HG02885 (cell line): ENCODE measurements at regions not wholly inside any gene's neighbourhood (a gene's known extent, or its start where the extent isn't known, plus 50 kb on each side); places are given as distances from the start of the nearest gene placed in this dataset.
A peak's percentile ranks its signal among the peaks of the same experiment; 100 is the strongest.
"Not testable (repeated sequence)": the region's sequence is repeated elsewhere in the genome, so short reads cannot be mapped to it uniquely, and the experiment has no call there.

Source experiments
- ATAC-seq: cut with Tn5 transposase; IDR thresholded peaks from one replicate; pipeline ENCODE4 v1.9.1; 2021; ENCODE audit warnings: mild to moderate bottlenecking; ENCODE audit not compliant: unreplicated experiment, poor library complexity

GRCh38 chr13:61358599-61358998, 57.0 kb downstream of the PCDH20 start:
- ATAC-seq, result no peak

DNA sequence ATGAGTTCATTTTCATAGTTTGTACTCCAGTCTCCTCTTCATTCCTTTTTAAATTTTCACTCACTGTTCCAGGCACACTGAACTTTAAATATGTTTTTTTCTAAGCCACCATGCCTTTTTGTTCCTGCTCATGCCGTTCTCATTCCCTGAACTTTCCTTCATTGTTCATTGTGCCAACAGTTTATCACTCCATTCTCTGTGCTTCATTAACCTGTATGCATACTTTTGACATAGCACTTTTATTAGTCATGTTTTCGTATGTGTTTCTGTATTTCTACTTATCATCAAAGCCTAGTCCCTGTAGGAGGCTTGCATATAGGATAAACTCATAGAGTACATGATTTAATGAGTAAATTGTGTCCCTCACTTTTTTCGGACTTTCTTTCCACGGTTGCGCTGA, 65.3 kb downstream of the PCDH20 start:
- no peak for ATAC-seq

- ATAC-seq, result no peak
Measured at GRCh38 chr13:61339054-61339621, 76.5 kb downstream of the PCDH20 start.

GRCh38 chr13:61316647-61317046, 99.0 kb downstream of the PCDH20 start:
- no peak for ATAC-seq

DNA sequence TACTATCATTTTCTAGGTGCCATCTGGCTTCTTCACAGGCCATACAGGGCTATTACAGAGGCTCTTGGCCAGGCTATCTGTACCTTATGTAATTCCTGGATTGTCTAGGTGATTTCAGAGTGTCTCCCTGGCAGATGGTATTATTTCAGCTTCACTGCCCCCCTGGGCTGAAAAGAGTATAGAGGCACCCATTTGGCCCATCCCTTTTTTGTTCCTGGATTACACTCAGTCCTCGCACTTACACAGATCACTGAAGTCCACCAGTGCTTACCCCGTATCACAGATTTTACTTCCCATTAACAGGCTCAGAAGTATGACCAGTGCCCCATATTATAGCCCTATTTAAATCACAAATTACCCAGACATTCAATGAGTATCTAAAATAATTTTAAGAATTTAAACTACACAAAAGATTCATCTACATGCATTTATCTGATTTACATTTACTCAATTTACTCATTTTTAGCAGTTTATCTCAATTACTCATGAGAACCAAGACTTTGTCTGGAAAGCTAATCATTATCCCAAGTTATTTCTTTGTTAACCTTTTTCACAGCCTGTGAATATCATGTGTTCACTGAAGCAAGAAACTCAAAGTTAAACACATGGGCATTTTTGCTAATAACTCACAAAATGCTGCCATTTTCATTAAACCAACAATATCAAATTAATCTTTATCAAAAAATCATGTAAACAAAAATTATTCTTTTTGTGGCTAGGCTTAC, 121.0 kb downstream of the PCDH20 start:
- ATAC-seq, result no peak

- no peak for ATAC-seq
Measured at GRCh38 chr13:61286148-61286745, 129.4 kb downstream of the PCDH20 start.

DNA sequence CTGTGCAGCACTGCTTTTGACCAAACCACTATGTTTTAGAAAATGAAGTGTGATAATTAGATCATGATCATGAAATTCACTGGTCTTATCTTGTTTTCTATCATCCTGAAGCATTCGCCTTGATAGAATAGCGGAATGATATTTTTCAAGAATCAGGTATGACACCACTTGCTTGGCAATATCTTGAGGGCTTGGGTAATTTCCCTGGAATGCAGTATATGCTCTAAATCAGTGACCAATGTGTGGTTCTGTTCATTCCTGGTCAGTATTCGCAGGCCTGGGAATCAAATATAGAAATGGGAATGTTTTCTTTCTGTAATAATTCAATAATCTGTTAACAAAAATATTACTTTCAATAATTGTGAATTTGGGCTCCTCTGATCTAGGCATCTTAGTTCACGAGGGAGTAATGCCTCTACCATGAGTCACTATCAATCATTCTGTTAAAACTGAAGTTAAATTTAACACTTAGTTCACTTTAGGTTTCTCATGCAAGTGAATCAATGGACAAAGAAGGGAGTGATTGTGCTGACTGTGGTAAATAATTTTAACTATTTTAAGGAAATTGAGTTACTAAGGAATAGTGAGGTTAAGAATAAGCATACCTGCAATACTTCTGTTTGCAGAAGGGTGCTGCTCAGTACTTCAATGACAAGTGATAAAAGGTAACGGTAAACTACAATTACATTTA, 137.9 kb downstream of the PCDH20 start:
- no peak for ATAC-seq

DNA sequence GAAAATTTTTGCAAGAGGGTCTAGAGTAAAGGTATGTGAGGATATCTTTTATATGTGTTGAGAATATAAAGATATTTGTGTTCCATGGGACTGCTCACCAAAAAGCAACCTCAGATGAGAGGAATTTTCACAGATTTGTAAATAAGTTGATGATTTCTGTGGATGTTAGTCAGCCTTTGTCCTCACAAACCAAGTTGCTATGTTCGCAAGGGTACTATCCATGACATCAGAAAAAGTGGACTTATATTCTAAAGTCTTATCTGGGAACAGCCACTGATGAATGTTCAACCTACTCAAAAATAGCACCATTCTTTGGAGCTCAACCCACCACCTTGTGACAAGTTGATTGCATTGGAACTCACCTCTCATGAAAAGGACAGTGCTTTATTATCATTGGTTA, 138.6 kb downstream of the PCDH20 start:
- ATAC-seq, result no peak

DNA sequence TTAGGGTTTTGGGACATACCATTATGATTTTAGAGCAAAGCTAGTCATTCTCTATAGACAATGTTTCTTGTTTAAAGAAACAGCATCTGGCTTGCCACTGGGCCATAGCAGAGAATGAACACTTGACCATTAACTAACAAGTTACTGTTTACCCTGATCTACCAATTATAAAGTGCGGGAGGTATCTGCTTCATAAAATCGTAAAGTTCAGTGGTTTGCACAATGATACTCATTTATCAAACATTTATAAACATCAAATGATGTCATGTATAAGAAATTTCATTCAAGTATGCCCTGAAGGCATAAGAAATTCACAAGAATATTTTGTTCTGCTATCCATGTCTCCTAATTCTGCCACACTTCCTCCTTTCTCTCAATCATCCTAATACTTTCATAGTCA, 139.2 kb downstream of the PCDH20 start:
- ATAC-seq, result no peak

DNA sequence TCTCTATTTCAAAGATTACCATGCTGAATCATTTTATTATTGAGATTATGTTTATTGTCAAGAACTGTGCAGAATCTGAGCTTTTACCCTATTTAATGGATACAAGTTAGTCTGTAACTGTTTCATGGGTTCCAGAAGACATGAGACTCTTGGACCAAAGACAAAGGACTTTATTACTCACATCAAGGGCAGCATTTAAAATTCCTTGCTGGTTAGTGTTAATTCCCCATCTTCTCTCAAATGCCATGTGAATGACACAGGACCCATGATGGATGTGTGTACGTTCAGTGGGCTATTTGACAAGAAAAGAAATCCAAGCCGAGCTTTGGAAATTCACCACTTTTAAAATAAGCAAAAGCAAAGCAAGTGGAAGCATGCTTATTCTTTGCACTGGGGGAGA, 139.9 kb downstream of the PCDH20 start:
- ATAC-seq, result no peak

- no peak for ATAC-seq
Measured at GRCh38 chr13:61275251-61275650, 140.4 kb downstream of the PCDH20 start.

DNA sequence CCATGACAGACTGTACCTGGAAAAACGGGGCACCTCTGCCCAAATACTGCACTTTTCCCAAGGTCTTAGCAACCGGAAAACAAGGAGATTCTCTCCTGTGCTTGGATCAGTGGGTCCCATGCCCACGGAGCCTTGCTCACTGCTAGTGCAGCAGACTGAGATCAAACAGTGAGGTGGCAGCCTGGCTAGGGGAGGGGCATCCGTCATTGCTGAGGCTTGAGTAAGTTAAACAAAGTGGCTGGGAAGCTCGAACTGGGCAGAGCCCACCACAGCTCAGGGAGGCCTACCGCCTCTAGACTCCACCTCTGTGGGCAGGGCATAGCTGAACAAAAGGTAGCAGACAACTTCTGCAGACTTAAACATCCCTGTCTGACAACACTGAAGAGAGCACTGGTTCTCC, 148.8 kb downstream of the PCDH20 start:
- ATAC-seq, result not testable (repeated sequence)

- ATAC-seq, result no peak
Measured at GRCh38 chr13:61261746-61262472, 153.7 kb downstream of the PCDH20 start.

- no peak for ATAC-seq
Measured at GRCh38 chr13:61258185-61258584, 157.5 kb downstream of the PCDH20 start.

DNA sequence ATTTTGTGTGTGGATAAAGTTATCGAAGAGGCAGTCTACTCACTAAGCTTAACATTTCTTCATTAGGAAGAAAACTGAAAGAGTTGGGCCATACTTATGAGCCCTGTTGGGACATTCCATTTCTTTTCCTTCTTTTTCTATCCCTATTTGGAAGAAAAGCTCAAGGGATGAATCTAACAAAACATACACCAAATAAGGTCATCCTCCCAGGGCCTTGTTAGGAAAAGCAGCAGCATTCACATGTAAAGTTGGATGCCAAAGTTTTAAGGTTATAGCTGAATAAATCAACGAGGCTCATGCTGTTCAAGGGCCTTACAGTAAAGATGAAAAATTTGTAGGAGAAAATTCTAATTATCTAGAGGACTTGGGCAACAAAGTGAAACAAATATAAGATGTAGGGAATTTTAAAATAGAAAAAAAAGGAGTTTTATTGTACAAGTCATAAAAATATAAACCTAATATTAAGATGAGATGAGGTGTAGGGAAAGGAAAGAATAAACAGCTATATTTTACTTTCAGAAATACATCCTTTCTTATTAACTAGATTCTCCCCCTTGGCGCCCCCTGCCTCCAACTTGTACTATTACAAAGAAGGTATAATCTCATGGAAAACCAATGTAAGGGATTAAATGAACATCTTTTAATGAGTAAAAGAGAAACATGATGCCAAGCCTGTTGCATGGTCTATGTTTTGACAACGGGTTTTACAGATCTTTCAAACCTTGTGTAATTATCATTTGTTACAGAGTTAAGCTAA, 160.4 kb downstream of the PCDH20 start:
- ATAC-seq, result no peak

GRCh38 chr13:61253105-61253877, 162.4 kb downstream of the PCDH20 start:
- ATAC-seq, result no peak

DNA sequence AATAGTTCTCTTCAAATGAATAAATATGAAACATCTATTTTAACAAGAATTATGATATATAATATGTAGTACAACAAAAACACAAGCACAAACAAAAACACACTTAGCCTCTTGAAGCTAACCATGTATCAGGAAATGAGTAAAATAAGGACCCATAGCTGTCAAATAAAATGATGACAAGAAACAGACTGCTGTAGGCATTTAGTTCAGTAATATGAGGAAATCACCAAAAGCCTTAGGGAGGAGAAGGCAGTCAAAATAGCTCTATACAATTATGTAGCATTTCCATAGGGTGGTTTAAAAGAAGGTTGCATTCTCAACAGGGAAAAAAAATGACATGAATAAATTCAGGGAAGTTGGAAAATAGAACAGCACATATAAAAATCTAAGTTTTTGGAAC, 163.4 kb downstream of the PCDH20 start:
- no peak for ATAC-seq

GRCh38 chr13:61247149-61247936, 168.3 kb downstream of the PCDH20 start:
- ATAC-seq, result peak; percentile 68
